ENCODE measurements at regions not wholly inside any gene's neighbourhood (a gene's known extent, or its start where the extent isn't known, plus 50 kb on each side); places are given as distances from the start of the nearest gene placed in this dataset.

DNA sequence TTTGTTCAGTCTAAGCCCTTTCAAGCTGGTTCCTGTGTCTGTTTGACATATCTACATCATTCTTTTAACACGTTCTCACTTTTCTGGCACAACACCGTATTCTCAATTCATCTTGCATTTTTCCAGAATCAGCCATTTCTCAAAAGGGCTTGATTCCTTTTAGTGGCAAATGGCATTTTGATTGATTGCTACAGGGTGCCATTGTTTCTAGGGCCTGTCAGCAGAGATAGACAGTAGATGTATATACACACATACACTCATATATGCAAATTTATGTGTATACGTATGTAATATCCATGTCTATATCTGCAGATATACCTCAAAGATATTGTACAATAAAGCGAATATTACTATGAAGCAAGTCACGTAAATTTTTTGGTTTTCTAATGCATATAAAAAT is 367.9 kb upstream of the TNP1 start:
- DNase-seq = no peak

DNA sequence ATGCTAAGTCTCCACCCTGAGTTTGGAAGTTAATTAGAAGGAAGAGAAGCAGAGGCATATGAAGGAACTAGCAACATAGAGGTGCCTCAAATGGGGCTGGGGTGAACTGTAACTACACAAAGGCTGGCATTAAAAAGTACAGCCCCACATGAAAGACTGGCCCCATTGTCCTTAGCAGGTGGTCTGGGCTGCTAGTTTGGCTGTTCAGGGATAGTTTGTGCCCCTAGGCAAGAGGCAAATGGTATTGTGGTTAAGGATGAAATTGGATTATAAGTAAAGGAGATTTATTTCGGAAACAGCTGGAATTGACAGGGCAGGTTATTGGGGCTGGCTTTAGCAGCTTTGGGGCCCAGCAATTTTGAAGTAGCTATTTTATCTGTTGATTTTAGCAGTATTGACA is 365.7 kb upstream of the TNP1 start:
- DNase-seq = no peak

DNA sequence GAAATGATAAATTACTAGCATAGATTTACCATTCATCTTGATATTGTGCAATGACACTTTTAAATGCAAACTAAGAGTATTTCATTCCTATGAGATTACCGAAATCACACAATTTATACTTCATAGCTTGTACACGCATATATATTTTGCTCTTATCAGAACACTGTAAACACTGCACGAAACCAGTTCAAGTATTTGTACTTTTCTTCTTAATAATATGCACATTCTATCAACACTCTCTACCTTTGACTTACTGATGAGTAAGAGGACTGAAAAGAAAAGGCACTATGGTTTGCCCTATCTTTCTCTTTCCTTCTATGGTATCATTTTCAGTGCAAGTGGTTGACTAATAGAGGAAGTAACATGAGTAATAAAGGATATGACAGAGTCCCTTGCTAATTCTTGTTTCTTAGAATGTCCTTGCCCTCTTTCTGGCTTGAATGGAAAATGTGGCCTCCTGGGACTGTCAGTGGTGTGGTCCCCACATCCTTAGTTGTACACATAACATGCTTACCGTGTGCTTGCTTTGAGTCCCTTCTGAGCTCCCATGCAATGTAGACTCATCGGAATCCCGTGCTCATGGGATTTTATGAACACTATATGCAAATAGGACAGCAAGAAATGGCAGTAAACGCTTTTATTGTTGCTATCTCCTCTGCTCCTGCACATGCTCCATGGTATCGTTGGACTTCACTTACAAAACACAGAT is 363.5 kb upstream of the TNP1 start:
- DNase-seq = no peak

DNA sequence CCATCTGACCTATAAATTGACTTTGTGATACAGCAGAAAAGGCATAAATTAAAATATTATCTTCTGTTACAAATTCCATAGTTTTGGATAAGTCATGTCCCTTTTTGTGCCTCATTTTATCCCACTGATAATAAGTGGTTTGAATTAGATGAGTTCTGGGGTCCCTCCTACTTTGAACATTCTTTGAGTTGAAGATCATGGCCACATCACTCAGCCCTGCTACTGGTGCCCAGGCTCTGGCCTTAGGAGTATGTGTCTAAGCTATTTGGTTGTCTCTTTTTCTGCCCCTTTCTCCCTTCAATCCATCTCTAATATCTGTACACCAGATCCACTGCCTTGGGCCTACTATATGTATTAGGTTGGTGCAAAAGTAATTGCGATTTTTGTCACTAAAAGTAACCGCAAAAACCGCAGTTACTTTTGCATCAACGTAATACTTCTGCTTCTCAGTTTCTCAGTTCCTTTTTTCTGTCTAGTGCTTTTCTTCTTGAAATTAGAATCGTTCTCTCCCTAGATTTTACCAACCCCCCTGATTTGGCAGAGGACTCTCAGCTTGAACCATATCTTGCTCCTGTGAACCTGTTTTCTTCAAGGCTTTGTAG is 362.5 kb upstream of the TNP1 start:
- DNase-seq = no peak

DNA sequence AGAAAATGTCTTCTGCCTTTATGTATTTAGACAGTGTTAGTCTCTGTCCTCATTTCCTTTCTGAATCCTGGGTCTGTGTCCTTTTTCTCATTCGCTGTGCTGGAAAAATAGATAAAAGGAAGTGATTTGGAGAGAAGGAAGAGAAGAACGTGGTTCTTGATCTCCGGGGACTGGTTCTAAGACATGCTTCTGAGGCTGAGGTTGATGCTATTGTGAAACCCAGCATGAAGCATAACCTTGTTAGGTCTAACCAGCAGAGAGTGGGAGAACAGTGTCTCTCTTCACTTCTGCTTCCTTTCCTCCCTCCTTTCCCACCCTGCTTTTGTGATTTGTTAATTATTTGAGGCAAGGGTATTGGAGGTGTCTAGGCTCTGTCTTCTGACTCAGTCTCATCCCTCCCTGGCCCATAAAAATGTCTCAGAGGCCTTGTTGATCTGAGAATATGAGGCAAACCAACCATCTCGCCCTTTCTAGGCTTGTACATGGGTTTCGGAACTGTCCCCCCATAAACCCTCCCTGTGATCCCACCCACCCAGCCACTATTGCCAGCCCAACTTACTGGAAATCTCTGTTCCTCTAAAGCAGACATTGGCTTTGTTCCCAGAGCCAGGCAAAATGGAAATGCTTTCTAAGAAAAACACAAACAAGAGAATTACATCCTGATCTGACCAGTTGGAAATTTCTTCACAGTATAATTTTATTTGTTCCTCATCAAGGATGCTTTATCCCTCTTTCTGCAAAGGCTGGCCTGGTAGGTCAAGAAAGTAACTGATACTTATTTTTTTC is 360.6 kb upstream of the TNP1 start:
- DNase-seq = no peak

DNA sequence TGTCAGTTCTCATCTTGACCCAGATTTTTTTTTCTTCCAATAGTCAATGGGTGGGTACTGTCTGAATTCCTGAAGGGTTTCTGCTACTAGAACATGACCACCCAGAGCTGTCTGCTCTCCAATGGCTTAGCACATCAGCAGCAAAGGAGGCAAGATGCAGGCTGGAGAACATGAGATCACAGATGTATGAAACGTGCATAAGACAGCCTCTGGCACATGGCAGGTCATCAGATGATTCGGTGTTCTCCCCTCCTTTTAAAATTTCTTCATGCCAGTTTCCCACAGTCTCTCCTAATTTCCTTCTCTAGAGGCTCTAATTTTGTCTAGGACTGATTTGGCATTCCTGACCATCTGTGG is 359.3 kb upstream of the TNP1 start:
- DNase-seq = no peak

DNA sequence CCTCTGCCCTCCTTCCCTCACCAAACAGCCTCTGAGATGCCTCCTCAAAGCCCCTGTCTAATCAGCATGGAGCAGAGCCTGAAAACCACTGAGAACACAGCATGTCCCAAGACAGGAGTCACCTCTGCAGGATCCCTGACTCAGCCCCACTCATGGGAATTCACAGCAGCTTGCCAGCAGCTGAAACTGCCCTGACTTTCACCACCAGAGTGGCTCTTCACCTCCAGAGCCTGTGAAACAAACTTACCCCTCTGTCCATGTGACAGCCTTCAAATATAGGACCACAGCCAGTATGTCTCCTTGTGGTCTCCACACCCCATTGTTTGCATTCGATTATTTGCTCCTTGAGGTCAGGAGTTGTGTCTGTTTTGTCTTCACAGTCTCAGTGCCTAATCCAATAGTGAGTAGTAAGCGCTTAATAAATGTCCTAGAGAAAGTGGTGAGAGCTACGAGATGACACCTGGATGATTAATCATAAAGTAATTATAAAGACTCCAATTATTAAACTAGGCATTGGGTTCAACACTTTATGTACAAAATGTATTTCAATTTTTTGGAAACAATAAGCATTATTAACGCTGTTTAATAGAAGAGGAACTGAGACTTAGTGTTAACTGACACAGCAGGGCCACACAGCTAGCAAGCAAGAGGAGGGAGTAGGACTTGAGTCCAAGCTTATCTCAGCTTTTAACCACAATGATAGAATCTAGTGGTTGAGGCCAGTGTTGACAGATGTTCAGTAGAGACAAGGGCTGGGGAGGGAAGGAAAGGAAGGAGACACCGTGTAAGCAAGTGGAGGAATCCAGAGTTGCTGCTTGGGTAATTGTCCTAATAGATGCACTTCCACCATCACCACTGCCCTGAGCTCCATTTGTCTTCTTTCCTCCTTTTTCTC is 358.7 kb upstream of the TNP1 start:
- no peak for DNase-seq

DNA sequence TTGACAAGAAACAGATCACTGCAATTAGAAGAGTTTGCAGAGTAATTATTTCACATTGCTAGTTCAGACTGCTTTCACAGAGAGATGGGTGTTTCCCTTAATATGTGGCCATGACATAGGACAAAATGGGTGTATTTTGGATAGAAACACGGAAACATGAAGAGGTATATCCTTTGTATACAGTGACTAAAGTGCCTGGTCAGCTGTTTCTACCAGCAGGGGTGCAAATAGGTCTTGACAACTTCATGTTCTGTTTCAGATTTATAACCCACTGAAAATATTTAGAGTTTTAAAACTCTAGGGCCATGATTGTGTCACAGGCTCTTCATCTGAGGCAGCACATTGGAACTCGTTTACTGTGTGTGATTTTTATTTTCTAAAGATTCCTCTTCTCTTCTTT is 357.1 kb upstream of the TNP1 start:
- DNase-seq = no peak

DNA sequence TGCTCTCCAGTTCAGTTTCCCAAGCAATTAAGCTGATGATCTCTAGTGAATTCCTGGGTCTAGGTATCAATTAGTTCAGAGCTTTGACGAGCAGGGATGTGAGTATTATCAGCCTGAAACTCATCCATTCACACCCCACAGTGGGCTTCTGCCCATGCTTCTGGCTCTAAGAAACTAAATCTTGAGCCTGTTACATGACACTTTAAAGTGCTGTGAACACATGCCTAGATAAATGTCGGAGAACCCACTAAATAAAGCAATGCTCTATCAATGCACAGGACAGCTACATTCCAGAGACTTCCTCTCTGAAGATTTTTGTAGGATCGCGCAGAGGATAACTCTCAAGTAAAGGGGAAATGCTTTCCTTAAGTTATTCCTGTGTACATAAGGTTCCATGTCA is 356.5 kb upstream of the TNP1 start:
- no peak for DNase-seq

DNA sequence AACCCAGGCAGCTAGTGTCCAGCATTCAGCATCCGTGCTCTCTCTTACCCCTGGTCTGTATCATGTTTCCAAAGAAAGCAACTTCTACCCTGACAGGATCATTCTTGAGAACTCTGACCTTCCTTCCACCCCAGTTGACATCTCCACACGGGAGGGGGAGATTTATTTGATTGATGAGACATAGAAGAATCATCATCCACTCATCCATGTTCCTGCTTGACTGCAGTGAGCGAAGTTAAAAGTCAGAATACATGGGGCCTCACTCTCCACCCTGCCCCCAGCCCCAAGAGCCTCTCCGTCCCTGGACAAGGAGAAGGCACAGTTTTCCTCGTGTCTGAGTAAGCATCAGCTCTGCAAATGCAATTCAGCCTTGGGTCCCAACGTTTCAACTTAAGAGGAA is 356.0 kb upstream of the TNP1 start:
- no peak for DNase-seq

DNA sequence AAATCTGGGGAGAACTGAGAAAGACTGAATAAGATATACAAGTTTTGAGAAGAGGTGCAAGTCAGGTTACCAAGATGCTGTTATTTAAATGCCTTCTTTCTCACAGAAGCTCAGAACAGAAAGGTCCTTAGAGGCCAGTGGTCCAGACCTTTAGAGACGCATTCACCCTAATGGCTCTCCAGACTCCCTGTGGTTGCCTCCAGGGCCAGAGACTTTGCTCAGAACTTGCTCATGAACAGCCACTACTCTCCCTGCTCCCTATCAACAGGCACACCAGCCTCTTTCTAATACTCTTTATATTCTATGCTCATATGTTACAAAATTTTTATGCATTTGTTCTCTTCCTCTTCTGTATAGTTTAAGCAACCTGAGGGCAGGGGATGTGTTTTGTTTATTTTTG is 349.0 kb upstream of the TNP1 start:
- no peak for DNase-seq

DNA sequence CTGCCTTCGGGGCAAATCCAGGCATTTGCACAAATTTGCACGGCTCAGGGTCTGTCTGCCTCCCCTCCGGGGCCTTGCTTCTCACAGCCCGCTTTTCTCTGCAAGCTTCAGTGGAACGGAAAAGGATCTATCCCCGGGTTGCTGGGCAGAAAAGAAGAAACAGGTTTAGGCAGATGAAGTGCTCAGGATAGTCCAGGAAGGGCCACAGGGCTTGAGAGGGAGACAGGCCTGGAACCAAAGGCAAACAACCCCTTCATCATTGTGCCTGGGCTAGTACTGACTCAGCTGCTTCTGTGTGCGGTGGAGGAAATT is 347.8 kb upstream of the TNP1 start:
- DNase-seq = no peak

DNA sequence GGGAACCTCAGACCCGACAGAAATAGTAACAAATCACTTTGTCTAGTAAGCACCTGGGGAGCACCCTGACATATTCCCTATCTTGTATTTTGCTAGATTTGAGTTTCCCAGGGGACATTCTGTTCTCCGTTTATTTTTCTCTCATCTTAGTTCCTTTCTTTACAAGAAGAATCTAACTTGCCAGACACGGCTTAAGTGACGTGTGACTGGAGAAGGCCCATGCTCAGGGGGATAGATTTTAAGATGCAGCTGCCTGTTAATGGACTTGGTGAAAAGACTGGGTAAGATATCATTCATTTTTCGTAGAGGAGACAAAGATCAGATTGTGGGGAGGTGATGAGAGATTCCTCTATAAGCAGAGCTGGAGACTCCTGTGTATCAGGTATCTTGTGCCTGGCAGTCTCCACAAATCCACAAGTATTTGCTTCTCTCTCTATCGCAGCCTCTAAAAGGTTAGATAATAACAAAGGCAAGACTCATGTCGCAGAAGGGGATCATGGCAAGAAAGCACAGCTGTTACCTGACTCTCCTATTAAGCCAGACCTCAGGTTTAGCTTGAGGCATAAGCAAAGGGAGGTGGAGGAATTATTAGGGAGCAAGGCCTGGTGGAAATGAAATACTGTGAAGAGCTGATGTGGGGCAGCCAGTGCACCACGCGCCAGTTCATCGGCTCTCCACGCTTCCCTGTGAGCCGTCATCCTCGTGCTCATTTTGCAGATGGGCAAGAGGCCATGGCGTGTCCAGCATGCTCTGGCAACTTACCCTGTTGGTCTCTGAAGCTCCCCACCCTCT is 347.2 kb upstream of the TNP1 start:
- DNase-seq = no peak

DNA sequence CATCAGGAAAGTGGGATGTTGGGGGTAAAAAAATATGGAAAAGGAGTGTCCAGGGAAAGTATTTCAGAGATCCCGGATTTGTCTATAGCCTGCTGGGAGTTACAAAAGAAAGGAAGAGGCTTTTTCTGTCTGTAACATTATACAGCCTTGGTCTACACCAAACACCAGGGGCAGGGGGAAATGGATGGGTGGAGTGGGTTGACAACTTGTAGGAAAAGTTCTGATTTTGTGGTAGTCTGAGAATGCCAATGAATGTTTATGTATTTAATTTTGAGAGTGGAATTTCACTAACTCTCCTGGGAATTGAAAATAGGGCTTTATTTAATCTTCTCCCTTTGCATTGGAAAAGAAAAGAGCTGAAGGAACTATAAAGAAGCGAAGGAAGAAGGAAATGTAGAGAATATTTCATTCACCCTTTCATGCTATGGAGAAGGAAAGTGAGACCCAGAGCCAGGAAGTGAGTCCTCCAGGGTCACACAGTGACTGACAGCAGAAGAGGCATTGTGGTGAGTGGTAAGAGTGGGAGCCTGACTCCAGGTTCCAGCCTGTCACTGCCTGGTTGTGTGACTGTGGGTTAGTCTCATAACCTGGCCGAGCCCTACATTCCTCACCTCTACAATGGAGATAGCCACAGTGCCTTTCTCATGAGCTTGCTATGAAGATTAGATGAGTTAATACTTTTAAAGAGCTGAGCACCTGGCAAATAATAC is 346.3 kb upstream of the TNP1 start:
- DNase-seq = no peak

DNA sequence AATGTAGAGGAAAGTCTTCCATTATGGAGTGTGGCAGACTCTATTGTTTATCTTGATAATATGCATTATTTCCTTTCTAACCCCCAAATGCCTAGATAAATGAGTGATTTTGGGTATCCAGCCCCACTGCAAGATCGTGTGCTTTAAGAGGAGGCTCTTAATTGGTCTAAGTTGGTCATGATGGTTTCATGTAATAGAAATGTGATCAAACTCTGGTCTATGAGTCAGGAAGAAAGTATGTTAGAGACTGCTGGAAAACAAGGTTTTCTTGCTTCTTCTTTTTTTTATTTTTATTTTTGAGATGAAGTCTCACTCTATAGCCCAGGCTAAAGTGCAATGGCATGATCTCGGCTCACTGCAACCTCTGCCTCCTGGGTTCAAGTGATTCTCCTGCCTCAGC is 344.5 kb upstream of the TNP1 start:
- DNase-seq = no peak

DNA sequence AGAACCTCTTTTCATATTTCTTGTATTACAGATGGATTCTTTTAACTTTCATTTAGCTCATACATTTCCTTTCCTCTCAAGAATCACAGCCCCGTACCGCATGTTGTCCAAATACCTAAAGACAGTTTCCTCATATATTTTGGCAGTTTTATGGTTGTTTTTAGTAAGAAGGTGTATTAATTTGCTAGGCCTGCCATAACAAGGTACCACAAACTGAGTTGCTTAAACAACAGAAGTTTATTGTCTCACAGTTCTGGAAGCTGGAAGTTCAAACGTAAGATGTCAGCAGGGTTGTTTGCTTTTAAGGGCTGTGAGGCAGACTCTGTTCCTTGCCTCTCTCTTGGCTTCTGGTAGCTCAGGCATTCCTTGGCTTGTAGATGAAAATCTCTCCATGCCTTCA is 343.2 kb upstream of the TNP1 start:
- no peak for DNase-seq

DNA sequence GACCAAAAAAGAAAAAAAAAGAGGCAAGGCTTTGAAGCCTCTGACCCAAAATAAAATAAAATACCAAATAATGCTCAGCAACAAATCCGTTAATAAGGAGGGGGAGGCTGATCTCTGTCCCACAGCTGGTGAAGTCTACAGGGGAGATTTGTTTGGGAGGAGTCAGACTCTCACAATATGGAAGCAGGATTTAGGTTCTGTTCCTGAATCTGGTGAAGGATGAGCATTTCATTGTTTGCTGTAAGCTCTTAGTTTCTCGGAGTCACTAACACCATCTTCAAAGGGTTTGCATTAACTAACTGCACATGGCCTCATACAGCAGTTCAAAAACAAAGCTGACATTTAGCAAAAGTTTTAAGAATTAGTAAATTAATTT is 339.4 kb upstream of the TNP1 start:
- DNase-seq = no peak

DNA sequence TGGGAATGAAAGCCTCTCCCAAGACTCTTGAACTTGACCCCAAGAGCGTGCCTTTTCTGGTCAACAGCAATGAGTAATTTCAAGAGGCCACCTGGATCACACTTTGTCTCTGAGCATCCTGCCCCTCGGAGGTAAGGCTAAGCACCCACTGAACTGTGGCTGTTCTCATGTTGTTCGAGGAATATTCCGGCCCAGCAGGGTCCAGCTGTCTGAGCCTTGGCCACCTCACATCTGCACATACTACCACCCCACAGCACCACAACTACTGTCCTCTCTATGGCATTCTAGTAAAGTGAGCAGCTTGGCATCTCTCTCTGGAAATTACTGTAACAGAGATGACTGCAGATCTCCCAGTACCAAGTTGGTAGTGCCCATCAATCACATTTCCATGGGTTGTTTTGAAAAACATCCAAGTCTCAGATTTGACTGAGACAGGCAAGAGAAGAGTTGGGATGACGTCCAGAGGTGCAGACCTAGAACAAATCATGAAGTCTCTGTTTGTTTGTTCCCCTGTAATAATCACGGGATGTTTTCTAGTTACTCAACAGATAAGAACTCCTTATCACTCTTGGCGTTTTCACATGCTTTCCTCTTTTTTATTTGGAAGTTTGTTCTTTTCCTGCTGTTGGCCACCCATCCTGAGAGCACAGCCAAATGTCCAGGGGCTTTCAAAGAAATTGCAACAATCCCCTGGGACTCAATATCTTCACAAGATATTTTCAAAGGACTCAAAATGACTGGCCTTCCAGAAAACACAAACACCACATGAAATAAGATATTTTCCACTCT is 336.0 kb upstream of the TNP1 start:
- DNase-seq = no peak

DNA sequence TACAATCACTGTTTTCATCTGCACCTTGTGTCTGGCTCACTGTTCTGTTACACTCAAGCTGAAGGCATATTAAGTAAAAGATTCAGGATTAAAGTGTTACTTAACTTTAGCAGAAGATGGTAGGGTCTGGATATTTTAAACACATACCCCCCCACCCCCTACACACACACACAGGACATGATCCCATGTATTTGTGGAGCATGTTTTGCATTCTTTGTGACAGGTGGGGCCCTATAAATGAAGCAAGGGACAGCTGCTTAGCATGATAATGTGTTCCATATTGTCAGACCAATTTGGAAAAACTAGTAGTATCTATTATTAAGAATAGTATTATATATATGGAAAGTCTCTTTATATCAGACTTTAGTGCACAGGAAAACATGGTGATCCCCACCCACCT is 335.2 kb upstream of the TNP1 start:
- DNase-seq = no peak

DNA sequence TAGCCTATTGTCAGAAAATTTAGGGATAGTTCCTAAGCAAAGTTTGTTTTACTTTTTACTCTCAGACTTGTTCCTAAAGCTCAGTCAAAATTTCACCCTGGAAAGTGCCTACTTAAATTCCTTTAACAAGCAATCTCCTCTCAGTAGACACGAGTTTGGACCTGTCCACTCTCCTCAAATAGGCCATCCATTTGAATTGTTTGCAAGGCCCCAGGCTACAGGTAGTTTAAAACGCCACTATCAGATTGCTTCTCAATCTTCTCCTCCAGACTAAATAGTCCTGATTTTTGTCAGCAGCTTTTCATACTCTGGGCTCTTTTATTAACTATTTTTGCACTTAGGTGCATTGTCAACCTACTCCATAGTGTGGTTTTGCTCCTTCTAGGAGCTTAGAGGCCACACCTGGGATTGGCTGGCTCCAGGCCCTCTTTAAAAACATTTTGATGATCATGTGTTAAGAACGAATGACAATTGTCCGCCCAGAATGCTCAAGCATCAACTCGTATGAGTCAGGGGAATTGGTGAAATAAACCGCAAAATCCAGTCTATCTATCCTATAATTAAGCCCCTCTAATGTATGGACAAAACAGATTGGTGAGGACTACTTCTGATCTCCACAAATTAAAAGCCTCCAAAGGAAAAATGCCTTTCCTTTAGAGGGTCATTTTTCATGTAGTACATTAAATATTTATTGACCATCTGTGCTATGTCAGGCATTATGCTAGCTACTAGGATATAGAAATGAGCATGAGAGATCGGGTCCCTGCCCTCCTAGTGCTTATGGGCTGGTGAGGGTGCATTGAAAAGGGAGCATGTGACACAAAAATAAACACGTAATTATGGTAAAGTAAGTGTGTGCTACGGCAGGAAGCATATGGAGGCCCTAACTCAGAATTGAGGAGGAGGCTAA is 333.8 kb upstream of the TNP1 start:
- no peak for DNase-seq

Measured in occipital lobe (tissue), 1 donor.